HG03095 (cell line): ENCODE measurements at regions not wholly inside any gene's neighbourhood (a gene's known extent, or its start where the extent isn't known, plus 50 kb on each side); places are given as distances from the start of the nearest gene placed in this dataset.

Experiments
- ATAC-seq: cut with Tn5 transposase; IDR thresholded peaks from one replicate; pipeline ENCODE4 v1.9.1; 2021; ENCODE audit warnings: moderate library complexity; ENCODE audit not compliant: unreplicated experiment

- no peak for ATAC-seq
Observed at GRCh38 chr4:82038936-82039335, 334.9 kb downstream of the HNRNPD start.

- no peak for ATAC-seq
Observed at GRCh38 chr4:82036181-82036580, 337.6 kb downstream of the HNRNPD start.

- ATAC-seq: no peak
Observed at GRCh38 chr4:82034878-82035277, 338.9 kb downstream of the HNRNPD start.

- ATAC-seq: no peak
Observed at GRCh38 chr4:82033862-82034261, 339.9 kb downstream of the HNRNPD start.

GRCh38 chr4:82031376-82031927 is 342.3 kb downstream of the HNRNPD start:
- no peak for ATAC-seq

- no peak for ATAC-seq
Observed at GRCh38 chr4:82017680-82018079, 356.1 kb downstream of the HNRNPD start.

GRCh38 chr4:82005158-82005557 is 368.6 kb downstream of the HNRNPD start:
- ATAC-seq: no peak

- no peak for ATAC-seq
Observed at GRCh38 chr4:81997313-81997712, 376.5 kb downstream of the HNRNPD start.

- ATAC-seq: no peak
Observed at GRCh38 chr4:81990898-81991297, 382.9 kb downstream of the HNRNPD start.

- ATAC-seq: no peak
Observed at GRCh38 chr4:81990211-81990610, 383.6 kb downstream of the HNRNPD start.

- no peak for ATAC-seq
Observed at GRCh38 chr4:81989202-81989601, 384.6 kb downstream of the HNRNPD start.

- no peak for ATAC-seq
Observed at GRCh38 chr4:81988178-81988577, 385.6 kb downstream of the HNRNPD start.

GRCh38 chr4:81984746-81985145 is 389.0 kb downstream of the HNRNPD start:
- no peak for ATAC-seq

- ATAC-seq: no peak
Observed at GRCh38 chr4:81982846-81983540, 390.8 kb downstream of the HNRNPD start.

GRCh38 chr4:81981218-81981617 is 392.6 kb downstream of the HNRNPD start:
- no peak for ATAC-seq

- ATAC-seq: no peak
Observed at GRCh38 chr4:81974523-81974922, 399.3 kb downstream of the HNRNPD start.

GRCh38 chr4:81971637-81972381 is 402.0 kb downstream of the HNRNPD start:
- ATAC-seq: no peak

- no peak for ATAC-seq
Observed at GRCh38 chr4:81971061-81971460, 402.7 kb downstream of the HNRNPD start.

- no peak for ATAC-seq
Observed at GRCh38 chr4:81970454-81970853, 403.3 kb downstream of the HNRNPD start.

- ATAC-seq: no peak
Observed at GRCh38 chr4:81966676-81967075, 407.1 kb downstream of the HNRNPD start.

- no peak for ATAC-seq
Observed at GRCh38 chr4:81965911-81966310, 407.9 kb downstream of the HNRNPD start.

- ATAC-seq: no peak
Observed at GRCh38 chr4:81965454-81965853, 408.3 kb downstream of the HNRNPD start.

- no peak for ATAC-seq
Observed at GRCh38 chr4:81963763-81964020, 410.1 kb downstream of the HNRNPD start.
